ENCODE measurements at regions not wholly inside any gene's neighbourhood (a gene's known extent, or its start where the extent isn't known, plus 50 kb on each side); places are given as distances from the start of the nearest gene placed in this dataset.

GRCh38 chr5:97838214-97838613, 655.2 kb upstream of the RIOK2 start:
- TF ChIP-seq POLR2AphosphoS5 (IDR thresholded peaks at IDR 0.05; ENCODE audit: low read depth, low read length): peak; percentile 56; the same call in 1 of the 2 replicates
- no peak for TF ChIP-seq TAF1 (IDR thresholded peaks at IDR 0.05; ENCODE audit: borderline replicate concordance, insufficient read depth, low read length)
- 0 out of 2 replicates have a peak, but pooled peaks have one; percentile 37 for TF ChIP-seq SIN3A (IDR thresholded peaks at IDR 0.05; ENCODE audit: borderline replicate concordance, insufficient read depth, low read length)
